HG03565 (cell line): ENCODE measurements at regions not wholly inside any gene's neighbourhood (a gene's known extent, or its start where the extent isn't known, plus 50 kb on each side); places are given as distances from the start of the nearest gene placed in this dataset.

Experiments used
- ATAC-seq: cut with Tn5 transposase; IDR thresholded peaks from one replicate; pipeline ENCODE4 v1.9.1; 2021; ENCODE audit warnings: mild to moderate bottlenecking, moderate library complexity; ENCODE audit not compliant: unreplicated experiment

DNA sequence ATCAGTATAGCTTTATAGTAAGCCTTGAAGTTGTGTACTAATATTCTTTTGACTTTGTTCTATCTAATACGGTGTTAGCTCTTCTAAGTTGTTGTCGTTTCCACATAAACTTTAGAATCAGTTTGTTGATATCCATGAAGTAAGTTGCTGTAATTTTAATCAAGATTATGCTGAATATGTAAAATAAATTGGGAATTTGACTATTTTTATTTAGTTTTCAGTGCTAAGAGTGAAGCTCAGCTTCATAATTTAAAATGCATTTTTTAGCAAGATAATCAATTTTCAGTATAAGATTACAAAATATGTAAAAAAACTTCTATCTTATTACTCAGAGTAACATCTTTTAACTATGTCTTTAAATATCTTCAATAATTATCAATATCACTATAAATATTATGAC lies 1374.8 kb downstream of the PCDH7 start:
- no peak for ATAC-seq

DNA sequence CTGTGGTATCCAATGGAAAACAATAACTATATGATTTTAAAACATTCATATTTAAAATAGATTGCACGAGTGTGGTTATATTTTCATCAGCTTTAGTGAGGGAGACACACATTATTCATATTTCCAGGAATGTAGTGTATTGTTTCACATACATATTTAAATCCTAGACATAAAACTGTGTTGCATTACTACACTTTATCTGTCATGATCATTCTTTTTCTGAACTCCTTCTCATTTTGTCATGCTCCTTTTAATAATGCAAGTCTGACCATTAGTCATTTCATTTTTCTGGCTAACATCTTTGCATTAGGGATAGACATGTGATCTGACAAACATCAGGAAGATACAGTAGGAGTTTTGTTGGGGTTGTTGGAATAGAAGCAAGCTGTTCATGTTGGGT lies 1382.7 kb downstream of the PCDH7 start:
- no peak for ATAC-seq

DNA sequence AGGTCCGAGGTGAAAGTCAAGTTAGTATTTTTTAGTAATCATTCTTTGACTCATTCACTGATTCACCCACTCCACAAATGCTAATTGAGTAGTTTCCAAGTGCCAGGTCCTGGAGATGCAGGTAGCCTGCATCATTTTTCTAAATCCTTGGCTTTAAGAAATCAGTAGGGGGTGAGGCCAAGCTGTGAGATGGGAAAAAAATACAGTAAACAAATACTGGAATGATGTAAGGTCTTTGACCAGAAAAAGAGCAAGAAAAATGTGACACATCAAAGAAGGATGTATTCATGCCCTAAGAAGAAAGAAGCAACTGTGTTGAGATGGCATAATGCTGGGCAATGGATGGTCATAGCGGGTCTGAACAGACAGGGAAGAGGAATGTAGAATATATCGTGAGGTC lies 1386.6 kb downstream of the PCDH7 start:
- ATAC-seq = no peak

DNA sequence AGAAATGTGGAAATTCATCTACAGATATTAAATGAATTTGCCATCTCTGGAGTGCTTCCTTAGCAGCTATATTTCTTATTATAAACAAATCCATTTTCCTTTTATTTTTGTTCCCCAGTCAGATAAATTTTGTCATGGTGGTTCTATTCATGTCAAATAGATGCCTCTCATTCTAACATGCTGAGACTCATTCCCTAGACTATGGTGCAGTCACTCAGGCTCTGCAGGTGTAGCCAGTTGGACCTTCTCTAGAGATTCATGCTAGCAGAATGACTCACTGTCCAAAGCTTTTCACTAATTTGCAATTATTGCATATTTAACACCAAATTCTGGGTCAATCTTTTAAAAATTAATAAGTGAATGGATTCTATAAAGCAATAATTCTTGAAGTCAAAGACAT lies 1392.7 kb downstream of the PCDH7 start:
- ATAC-seq = no peak

DNA sequence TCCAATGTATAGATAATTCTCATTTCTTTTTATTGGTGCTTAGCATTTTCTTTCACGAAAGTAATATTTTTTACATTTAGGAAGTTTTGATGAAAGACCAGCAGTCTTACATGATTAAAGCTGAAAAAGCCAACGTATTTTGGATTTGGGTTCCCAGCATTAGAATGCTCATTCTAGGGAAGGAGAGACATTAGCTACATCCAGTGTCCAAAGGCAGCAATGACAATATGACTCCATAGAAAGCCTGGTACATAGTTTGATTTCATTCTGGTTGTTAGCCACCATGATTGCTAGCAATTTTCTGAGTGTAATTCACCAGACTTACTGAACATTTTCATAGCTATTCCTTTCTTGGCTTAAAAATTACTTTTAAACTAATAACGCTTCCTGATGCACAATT lies 1397.5 kb downstream of the PCDH7 start:
- ATAC-seq = no peak

DNA sequence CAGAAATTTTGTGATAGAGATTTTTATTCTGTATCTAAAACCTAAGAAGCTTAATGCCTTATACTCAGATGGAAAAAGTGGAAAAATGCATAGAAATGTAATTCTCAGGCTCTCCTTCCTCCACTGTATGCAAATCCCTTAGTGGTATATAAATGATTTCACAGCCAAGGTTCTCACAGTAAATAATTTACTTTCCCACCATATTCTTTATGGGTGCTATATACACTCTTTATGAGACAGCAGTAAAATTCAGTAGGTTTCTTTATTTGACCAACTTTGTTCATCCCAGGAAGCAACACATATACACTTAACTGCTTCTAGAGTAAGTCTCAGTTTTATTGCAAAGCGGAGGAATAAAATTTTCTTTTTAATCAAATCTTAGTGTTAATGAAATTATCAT lies 1399.7 kb downstream of the PCDH7 start:
- no peak for ATAC-seq

DNA sequence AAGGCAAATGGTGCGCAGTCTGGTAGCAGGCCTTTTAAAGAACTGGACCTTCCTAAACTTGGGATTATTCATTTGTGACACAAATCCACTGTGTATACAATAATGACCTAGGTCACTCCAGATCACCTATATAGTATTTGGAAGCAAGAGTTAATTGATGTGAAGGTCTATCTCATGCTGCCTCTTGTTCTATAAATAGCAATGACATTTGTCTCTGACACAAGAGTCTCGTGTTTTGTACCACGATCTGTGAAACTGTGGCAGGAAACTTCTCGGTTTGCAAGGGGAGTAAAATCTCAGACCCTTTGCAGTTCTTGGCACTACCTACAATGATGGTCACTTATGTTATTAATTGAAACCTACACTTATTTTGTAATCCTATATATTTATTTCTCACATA lies 1408.4 kb downstream of the PCDH7 start:
- no peak for ATAC-seq

DNA sequence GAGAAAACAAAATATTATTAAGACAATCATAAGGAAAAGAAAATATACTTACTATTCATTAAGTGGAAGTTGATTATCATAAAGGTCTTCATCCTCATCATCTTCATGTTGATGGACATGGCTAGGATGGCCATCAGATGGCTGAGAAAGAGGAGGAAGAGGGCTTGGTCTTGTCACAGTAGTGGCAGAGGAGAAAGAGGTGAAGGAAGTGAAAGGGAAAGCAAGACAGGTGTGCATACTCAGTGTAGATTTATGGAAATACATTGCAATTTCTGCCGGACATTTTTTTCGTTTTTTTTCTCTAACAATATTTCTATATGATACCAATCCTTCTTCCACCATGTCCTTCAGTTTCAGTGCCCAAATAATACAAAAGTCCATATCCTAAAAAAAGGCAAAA lies 1409.8 kb downstream of the PCDH7 start:
- no peak for ATAC-seq

DNA sequence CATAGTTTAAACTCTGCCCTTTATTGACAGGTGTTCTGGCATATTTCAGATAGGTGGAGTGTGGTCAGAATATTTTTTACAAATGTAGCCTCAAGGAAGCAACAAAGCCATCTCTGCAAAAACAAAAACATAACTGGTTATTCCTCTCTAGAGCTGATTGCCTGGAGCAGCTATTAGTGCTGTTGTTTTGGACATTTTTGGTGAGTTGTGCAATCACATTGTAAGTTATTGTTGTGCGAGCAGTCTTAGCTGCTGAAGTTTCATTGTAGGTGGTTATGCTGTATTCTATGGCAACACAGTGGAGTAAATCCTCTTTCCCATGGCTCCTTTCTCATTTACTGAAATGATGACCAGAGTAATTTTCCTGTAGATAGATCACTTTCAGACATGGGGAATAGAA lies 1413.0 kb downstream of the PCDH7 start:
- no peak for ATAC-seq

DNA sequence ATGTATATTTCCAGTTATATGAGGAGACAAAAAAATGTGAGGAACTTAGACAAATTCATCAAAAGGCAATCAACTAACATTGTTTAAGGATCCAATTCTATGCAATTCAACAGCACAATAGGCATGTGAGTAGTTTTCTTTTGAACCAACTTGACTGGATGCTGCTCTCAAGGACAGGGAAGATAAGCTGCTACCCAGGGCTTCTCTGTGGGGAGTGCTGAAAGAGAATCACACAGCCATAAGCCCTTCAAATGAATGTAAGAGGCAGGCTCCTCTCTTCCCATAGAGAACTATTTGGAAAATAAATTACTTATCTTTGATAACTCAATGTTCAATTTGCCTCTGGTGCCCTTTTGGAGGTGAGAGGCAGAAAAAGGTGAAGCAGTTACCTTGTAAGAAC lies 1413.6 kb downstream of the PCDH7 start:
- no peak for ATAC-seq

DNA sequence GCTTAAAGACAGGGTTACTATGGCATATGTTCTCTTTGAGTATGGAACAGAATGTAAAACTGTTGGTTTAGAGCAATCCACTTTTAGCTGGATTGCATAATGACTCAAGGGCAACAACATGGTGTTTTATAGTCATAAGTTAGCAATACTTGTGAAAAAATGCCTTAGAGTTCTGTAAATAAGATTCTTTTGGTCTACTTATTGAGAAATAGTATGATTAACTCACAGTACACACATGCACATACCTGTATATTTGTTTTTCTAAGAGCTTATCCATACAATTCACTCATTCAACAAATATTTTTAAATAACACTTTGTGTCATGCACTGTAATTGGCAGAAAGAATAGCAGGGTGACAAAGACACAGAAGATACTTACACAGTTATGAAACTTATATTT lies 1415.5 kb downstream of the PCDH7 start:
- no peak for ATAC-seq

DNA sequence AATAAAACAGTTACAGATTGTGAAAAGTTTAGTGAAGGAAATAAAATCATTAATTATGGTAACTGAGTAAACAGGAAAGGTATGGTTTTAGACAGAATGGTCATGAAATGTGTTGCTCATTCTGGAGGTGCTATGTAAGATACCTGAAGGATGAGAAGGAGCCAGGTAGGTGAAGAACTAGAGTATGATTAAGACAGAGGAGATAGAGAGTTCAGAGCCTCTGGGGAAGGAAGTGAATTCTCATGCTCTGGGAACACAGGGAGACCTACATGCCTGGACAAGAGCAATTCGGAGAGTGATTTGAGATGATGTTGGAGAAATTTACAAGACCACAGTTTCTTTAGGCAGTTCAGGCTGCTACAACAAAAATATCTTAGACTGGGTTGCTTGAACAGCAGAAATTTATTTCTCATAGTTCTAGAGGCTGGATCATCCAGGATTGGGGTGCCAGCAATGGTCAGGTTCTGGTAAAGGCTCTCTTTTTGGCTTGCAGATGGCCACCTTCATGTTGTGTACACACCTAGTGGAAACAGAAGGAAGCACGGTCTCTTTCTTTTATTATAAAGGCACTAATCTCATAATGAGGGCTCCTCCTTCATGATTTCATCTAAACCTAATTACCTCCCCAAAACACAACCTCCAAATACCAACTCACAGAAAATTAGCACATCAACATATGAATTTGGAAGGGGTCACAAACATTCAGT lies 1416.1 kb downstream of the PCDH7 start:
- ATAC-seq = no peak

DNA sequence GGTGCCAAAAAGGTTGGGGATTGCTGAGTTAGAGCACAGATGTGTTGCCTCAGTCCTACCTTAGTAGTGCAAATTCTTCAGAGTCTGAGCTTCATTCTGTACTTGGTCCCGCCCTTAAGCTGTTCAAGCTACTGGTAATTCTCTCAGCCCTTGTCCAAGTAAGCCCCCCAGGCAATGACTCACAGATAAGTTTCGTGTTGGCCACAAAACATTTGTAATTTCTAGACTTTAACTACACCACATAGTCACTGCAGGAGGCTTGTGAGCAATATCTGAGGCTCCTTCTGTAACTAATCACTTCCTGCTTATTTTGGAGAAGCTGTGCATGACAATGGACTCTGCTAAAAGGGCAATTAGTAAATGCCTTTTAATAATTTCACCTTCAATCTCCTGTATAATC lies 1420.5 kb downstream of the PCDH7 start:
- no peak for ATAC-seq

DNA sequence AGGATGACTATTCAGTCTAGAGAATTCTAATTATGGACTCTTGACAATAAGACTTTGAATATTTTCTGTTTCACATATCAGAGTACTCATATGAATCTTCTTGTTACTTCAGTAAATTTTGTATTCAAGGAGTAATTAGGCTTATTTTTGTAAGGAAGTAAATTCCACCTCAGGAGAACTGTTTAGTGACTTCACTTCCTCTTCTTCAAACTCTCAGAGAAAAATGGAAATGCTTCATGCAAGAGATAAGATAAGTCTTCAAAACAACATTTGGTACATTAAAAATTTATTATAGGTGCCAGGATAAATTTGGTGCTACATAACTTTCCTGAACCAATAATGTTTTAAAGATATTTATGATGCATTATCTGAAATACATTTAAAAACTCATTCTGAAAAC lies 1421.9 kb downstream of the PCDH7 start:
- no peak for ATAC-seq

DNA sequence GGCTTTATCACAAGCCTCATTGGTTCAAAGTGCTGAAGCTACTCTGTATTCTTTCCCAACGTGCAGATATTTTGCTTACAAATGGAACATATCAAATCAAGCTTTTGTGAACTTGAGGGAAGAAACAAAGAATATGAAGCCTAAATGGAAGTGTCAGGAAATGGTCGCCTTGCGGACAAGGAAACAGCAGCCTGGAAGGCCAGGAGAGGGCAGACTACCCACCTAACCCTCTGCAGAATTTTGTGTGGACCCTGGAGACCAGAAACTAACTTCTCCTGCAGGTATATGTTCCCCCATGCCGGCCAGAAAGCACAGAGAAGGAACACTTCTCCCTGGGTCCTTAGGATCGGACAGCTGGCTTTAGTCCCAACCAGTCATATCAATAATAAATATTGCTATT lies 1425.8 kb downstream of the PCDH7 start:
- ATAC-seq = no peak

DNA sequence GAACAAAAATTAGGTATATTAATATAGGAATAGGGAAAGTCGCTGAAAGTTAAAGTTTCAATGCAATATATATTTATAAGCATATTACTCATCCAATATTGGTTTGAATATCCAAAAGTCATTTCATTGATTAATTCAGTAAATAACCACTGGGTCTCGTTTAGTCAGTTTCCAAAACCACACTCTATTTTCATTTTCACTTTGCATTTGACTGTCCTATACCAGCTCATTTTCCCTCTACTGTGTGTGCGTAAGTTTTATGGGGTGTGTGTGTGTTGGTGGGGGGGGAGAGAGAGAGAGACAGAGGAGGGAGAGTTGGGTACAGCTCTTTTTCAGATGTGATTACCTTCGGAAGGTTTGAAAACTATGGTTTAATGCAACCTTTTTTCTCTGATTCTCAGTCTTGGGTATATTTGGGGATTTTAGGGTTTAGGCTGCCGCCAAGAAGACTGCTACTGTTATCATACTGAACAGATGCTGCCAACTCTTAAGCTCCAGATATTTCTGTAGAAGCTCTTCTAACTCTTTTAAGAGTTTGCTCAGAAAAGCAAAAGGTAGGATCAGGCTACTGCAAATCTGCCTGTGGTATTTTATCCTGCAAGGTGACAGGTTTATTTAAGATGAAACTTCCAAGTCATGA lies 1427.4 kb downstream of the PCDH7 start:
- ATAC-seq = no peak

DNA sequence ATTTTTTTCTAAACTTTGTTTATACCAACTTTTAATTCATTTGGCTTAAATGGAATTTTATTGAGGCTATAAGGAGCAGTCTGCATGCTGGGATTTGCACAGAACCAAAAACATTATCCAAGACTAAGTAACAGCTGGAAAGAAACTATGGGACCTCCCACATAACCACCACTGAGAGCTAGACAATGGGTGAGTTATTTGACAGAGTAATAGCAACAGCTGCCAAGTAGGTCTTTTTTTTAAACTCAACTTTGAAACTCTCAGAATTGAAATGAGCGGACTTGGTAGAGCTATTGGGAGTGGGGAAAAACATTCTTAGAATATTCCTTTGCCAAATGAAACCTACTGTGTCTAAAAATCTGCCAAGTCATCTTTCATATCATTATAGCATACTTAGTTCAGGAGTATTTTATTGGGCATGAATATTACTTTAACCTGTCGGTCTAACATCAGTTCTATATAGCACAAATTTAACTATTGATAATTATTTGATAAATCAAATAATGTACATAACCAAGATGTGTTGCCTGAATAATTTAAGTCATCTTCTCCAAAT lies 1428.0 kb downstream of the PCDH7 start:
- ATAC-seq = no peak

DNA sequence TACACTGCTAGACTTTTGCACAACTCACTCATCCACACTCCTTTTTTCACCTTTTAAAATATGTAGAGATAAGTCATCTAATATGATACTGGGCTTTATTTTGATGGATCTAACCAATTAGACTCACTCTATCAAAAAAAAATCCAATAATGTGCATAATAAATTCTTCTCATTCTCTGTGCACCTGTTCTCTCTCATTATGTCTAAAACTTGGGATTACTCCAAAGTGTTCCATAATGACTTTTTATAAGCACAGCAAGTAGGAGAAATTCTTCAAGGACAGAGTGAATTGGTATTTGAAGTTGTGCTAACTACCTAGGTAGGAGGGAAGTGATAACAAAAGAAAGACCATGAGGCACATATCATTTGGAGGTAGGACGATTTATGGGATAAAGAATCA lies 1438.8 kb downstream of the PCDH7 start:
- no peak for ATAC-seq

DNA sequence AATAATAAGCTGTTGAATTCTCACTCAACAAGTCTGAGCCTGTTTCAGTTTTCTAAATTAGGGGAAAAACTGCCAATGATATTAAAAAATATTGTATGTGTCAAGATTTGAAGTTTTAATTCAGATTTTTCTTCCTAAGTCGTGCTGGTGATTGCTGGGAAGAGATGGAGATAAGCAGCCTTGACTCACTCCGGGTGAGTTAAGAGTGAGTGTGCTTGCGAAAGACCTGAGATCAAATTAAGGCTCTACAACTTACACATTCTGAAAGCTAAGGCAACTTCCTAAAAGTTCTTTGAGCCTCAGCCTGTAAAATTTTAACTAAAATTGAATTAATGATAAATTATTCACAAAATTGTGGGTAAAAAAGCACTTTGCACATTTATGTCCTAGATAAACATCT lies 1441.2 kb downstream of the PCDH7 start:
- no peak for ATAC-seq

DNA sequence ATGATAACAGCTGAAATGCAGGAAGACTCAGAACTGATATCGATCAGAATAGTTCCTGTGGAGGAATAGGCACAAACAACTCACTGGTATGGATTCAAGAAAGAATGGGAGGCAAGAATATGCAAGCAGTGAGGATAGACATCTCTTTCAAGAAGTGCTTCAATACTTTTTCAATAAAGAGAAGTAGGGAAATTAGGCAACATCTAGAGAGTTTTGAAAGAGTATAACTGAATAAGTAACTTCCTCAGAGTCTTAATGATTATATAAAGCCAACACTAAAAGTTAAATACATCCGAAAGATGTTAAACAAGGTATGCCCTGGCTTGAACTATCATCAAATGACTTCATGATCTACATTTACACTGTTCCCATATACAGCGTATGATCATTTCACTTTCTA lies 1443.0 kb downstream of the PCDH7 start:
- ATAC-seq = no peak

DNA sequence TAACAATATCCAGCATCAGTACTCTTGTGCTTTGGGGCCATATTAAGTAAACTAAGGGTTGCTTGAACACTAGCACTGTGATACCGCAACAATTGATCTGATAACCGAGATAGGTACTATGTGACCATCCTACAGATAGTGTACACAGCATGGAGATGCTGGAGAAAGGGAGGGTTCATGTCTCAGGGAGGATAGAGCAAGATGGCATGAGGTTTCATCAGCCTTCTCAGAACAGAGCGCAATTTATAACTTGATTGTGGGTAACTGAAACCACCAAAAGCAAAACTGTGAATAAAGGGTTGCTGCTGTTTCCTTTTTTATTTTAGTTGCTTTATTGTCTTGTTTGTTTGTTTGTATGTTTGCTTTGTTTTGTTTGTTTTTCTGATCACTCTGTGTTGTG lies 1449.7 kb downstream of the PCDH7 start:
- no peak for ATAC-seq

DNA sequence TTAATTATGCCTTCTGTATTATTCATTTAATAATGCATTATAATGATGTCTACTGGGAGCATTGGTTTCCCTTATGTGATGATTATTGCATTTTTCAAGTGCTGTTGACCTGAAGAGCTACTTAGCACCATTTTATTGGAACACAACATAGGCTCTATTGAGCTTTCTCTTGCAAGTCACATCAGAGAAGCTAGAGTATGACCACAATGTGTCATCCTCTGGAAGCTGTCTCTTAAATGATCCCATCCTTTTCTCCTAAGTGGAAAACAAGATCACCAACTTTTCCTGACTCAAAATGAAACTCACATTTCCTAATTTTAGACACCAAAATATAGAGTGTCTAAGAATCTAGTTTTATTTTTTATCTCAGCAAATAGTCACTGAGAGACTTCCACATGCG lies 1451.9 kb downstream of the PCDH7 start:
- ATAC-seq = no peak

DNA sequence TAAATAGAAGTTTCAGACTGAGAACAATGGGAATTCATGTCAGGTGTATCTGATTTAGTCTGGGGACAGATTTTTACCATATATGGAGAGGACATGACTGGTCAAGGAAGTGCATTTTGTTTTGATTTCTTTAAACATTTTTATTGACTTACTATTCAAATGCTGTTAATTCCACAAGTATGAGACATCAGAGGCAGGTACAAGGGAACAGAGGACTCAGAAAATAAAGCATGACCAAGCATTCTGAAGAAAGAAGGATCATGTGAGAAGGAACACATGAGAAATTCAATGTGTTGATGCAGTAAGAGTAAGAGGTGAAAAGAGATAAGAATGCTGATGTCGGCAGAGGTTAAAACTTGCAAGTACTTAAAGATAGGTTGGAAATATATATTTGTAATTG lies 1452.6 kb downstream of the PCDH7 start:
- ATAC-seq = no peak
